ENCODE measurements at regions not wholly inside any gene's neighbourhood (a gene's known extent, or its start where the extent isn't known, plus 50 kb on each side); places are given as distances from the start of the nearest gene placed in this dataset.
A peak's percentile ranks its signal among the peaks of the same experiment; 100 is the strongest.

DNA sequence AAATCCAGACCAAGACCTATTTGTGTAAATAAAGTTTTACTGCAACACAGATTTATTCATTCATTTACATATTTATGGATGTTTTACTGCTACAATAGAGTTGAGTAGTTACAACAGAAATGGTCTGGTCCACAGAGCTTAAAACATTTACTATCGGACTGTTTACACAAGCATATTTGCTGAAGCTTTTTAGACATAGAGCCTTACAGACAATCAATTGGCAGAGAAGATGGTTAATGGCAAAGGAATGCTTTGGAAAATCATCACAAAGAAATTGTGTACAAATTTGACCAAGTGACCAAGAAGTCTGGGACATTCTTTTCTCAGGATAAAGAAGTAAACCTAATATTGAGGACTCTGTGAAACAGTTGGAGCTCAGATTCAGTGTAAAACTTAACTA, 504.3 kb downstream of the SLC16A7 start:
- H3K27me3 ChIP-seq (ENCODE audit: control insufficient read depth in 1 of 2, insufficient read depth in 2 of 2, low read length in 2 of 2) = no peaks in the 10 kb centered on the region
- no peaks in the 10 kb centered on the region for H3K4me1 ChIP-seq (ENCODE audit: control insufficient read depth in 2 of 2, insufficient read depth in 2 of 2, low read length in 1 of 2)
- peaks cover 0 to 2% of the 10 kb centered on the region in 2 donors for H3K9me3 ChIP-seq (ENCODE audit: control insufficient read depth in 2 of 2, insufficient read depth in 1 of 2, low read depth in 1 of 2, low read length in 1 of 2)
- 81% methylated on average over 1 of the region's 1 CpG for WGBS, 2 donors
- H3K4me3 ChIP-seq (ENCODE audit: low read depth in 1 of 2, low read length in 2 of 2) = no peak overlapping the region
- H3K36me3 ChIP-seq (ENCODE audit: control insufficient read depth in 2 of 2, insufficient read depth in 2 of 2, low read length in 1 of 2) = no peaks in the 10 kb centered on the region
- H3K27ac ChIP-seq (ENCODE audit: low read depth in 2 of 2, low read length in 1 of 2) = no peak overlapping the region

DNA sequence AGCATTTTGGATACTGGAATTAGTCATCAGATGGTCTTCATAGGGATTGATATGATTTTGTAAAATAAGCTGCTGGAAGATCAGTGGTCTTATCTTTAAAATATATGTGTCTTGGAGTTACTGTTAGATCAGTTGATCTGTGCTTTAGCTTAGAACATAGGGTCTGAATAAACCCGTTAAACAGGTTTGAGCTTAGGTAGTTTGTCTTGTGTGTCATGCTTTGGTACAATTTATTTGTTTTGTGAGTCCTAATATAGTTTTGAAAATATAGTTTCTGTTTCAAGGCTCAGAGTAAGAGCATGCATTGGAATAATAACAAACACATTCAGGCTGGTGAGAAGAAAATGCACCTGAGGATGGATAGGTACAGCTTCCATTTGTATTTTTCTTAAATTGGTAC, 505.0 kb downstream of the SLC16A7 start:
- no peaks in the 10 kb centered on the region for H3K36me3 ChIP-seq (ENCODE audit: control insufficient read depth in 2 of 2, insufficient read depth in 2 of 2, low read length in 1 of 2)
- no peaks in the 10 kb centered on the region for H3K27me3 ChIP-seq (ENCODE audit: control insufficient read depth in 1 of 2, insufficient read depth in 2 of 2, low read length in 2 of 2)
- H3K4me1 ChIP-seq (ENCODE audit: control insufficient read depth in 2 of 2, insufficient read depth in 2 of 2, low read length in 1 of 2) = no peaks in the 10 kb centered on the region
- WGBS, 2 donors = 38 to 66% methylated on average over 1 of the region's 1 CpG
- peaks cover 0 to 2% of the 10 kb centered on the region in 2 donors for H3K9me3 ChIP-seq (ENCODE audit: control insufficient read depth in 2 of 2, insufficient read depth in 1 of 2, low read depth in 1 of 2, low read length in 1 of 2)
- H3K27ac ChIP-seq (ENCODE audit: low read depth in 2 of 2, low read length in 1 of 2) = no peak overlapping the region
- H3K4me3 ChIP-seq (ENCODE audit: low read depth in 1 of 2, low read length in 2 of 2) = no peak overlapping the region

DNA sequence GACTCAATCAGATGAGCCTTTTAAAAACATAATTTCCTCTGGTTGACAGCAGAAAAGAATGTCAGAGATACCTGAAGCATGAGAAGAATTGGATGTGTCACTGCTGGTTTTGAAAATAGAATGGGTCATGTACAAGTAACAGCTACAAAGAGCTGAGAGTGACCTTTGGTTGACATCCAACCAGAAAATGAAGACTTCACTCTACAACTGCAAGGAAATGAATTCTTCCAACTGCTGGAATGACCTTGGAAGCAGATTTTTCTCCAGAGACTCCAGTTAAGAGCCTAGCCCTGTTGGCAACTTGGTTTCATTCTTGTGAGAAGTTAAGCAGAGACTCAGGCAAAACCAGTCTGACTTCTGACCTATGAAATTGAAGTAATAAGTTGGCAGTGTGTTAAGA, 505.9 kb downstream of the SLC16A7 start:
- peak overlapping the region in 1 of 2 donors; percentile 22 for H3K27ac ChIP-seq (ENCODE audit: low read depth in 2 of 2, low read length in 1 of 2)
- no peaks in the 10 kb centered on the region for H3K27me3 ChIP-seq (ENCODE audit: control insufficient read depth in 1 of 2, insufficient read depth in 2 of 2, low read length in 2 of 2)
- no peak overlapping the region for H3K4me3 ChIP-seq (ENCODE audit: low read depth in 1 of 2, low read length in 2 of 2)
- H3K9me3 ChIP-seq (ENCODE audit: control insufficient read depth in 2 of 2, insufficient read depth in 1 of 2, low read depth in 1 of 2, low read length in 1 of 2) = peaks cover 0 to 2% of the 10 kb centered on the region in 2 donors
- no peaks in the 10 kb centered on the region for H3K4me1 ChIP-seq (ENCODE audit: control insufficient read depth in 2 of 2, insufficient read depth in 2 of 2, low read length in 1 of 2)
- H3K36me3 ChIP-seq (ENCODE audit: control insufficient read depth in 2 of 2, insufficient read depth in 2 of 2, low read length in 1 of 2) = no peaks in the 10 kb centered on the region

GRCh38 chr12:60106214-60106613, 510.4 kb downstream of the SLC16A7 start:
- Histone ChIP-seq H3K27ac (ENCODE audit: low read depth in 2 of 2, low read length in 1 of 2) (no peak overlapping the region), H3K36me3 (ENCODE audit: control insufficient read depth in 2 of 2, insufficient read depth in 2 of 2, low read length in 1 of 2) (no peaks in the 10 kb centered on the region), H3K27me3 (ENCODE audit: control insufficient read depth in 1 of 2, insufficient read depth in 2 of 2, low read length in 2 of 2) (no peaks in the 10 kb centered on the region), H3K4me1 (ENCODE audit: control insufficient read depth in 2 of 2, insufficient read depth in 2 of 2, low read length in 1 of 2) (no peaks in the 10 kb centered on the region), H3K4me3 (ENCODE audit: low read depth in 1 of 2, low read length in 2 of 2) (no peak overlapping the region), H3K9me3 (ENCODE audit: control insufficient read depth in 2 of 2, insufficient read depth in 1 of 2, low read depth in 1 of 2, low read length in 1 of 2) (no peaks in the 10 kb centered on the region)
- WGBS, 2 donors = 28 to 33% methylated on average over 1 of the region's 1 CpG

DNA sequence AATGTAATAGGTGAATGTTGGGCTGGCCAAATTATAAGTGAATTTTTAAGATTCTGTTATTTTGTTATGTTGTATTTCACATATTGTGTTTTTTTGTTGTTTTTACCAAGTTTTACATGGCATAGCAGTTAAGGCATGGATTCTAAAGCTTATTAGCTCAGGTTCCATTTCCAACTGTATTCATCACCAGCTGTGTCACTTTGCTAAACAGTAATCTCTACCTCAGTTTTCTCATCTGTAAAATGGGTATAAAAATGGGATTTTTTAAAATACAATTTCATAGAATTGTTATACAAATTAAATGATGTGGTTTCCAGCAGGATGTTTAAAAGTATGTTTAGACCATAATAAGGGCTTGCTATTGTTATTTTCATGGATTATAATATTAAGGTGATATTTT, 512.2 kb downstream of the SLC16A7 start:
- no peak overlapping the region for H3K4me3 ChIP-seq (ENCODE audit: low read depth in 1 of 2, low read length in 2 of 2)
- no peaks in the 10 kb centered on the region for H3K4me1 ChIP-seq (ENCODE audit: control insufficient read depth in 2 of 2, insufficient read depth in 2 of 2, low read length in 1 of 2)
- H3K9me3 ChIP-seq (ENCODE audit: control insufficient read depth in 2 of 2, insufficient read depth in 1 of 2, low read depth in 1 of 2, low read length in 1 of 2) = no peaks in the 10 kb centered on the region
- no peaks in the 10 kb centered on the region for H3K36me3 ChIP-seq (ENCODE audit: control insufficient read depth in 2 of 2, insufficient read depth in 2 of 2, low read length in 1 of 2)
- H3K27ac ChIP-seq (ENCODE audit: low read depth in 2 of 2, low read length in 1 of 2) = no peak overlapping the region
- no peaks in the 10 kb centered on the region for H3K27me3 ChIP-seq (ENCODE audit: control insufficient read depth in 1 of 2, insufficient read depth in 2 of 2, low read length in 2 of 2)

GRCh38 chr12:60112063-60112462, 516.2 kb downstream of the SLC16A7 start:
- Histone ChIP-seq H3K27me3 (ENCODE audit: control insufficient read depth in 1 of 2, insufficient read depth in 2 of 2, low read length in 2 of 2) (no peaks in the 10 kb centered on the region), H3K9me3 (ENCODE audit: control insufficient read depth in 2 of 2, insufficient read depth in 1 of 2, low read depth in 1 of 2, low read length in 1 of 2) (no peaks in the 10 kb centered on the region), H3K4me1 (ENCODE audit: control insufficient read depth in 2 of 2, insufficient read depth in 2 of 2, low read length in 1 of 2) (no peaks in the 10 kb centered on the region), H3K36me3 (ENCODE audit: control insufficient read depth in 2 of 2, insufficient read depth in 2 of 2, low read length in 1 of 2) (no peaks in the 10 kb centered on the region), H3K27ac (ENCODE audit: low read depth in 2 of 2, low read length in 1 of 2) (no peak overlapping the region), H3K4me3 (ENCODE audit: low read depth in 1 of 2, low read length in 2 of 2) (no peak overlapping the region)
- 84 to 86% methylated on average over 2 of the region's 2 CpGs for WGBS, 2 donors

DNA sequence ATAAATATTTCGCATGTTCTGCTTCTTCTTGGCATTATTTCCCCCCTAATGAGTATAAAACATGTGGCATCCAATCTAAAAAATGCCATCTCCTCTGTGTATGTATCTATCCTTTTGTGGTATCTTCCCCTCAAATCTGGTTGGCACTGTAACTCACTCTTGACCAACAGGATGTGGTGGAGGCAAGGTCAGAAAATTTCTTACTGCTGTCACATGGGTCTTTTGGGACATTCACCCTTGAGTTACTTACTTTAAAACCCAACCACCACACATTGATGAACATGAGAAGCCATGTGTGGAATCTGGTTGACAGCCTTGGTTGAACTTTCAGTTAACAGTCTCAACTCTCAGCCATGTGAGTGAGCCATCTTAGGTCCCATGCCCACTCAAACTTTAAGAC, 516.9 kb downstream of the SLC16A7 start:
- Histone ChIP-seq H3K4me3 (ENCODE audit: low read depth in 1 of 2, low read length in 2 of 2) (no peak overlapping the region), H3K27me3 (ENCODE audit: control insufficient read depth in 1 of 2, insufficient read depth in 2 of 2, low read length in 2 of 2) (no peaks in the 10 kb centered on the region), H3K9me3 (ENCODE audit: control insufficient read depth in 2 of 2, insufficient read depth in 1 of 2, low read depth in 1 of 2, low read length in 1 of 2) (no peaks in the 10 kb centered on the region), H3K36me3 (ENCODE audit: control insufficient read depth in 2 of 2, insufficient read depth in 2 of 2, low read length in 1 of 2) (no peaks in the 10 kb centered on the region), H3K4me1 (ENCODE audit: control insufficient read depth in 2 of 2, insufficient read depth in 2 of 2, low read length in 1 of 2) (no peaks in the 10 kb centered on the region), H3K27ac (ENCODE audit: low read depth in 2 of 2, low read length in 1 of 2) (no peak overlapping the region)
- WGBS, 2 donors = 0 to 17% methylated on average over 1 of the region's 1 CpG

- Histone ChIP-seq H3K9me3 (ENCODE audit: control insufficient read depth in 2 of 2, insufficient read depth in 1 of 2, low read depth in 1 of 2, low read length in 1 of 2) (no peaks in the 10 kb centered on the region), H3K27me3 (ENCODE audit: control insufficient read depth in 1 of 2, insufficient read depth in 2 of 2, low read length in 2 of 2) (no peaks in the 10 kb centered on the region), H3K27ac (ENCODE audit: low read depth in 2 of 2, low read length in 1 of 2) (no peak overlapping the region), H3K36me3 (ENCODE audit: control insufficient read depth in 2 of 2, insufficient read depth in 2 of 2, low read length in 1 of 2) (no peaks in the 10 kb centered on the region), H3K4me1 (ENCODE audit: control insufficient read depth in 2 of 2, insufficient read depth in 2 of 2, low read length in 1 of 2) (no peaks in the 10 kb centered on the region), H3K4me3 (ENCODE audit: low read depth in 1 of 2, low read length in 2 of 2) (no peak overlapping the region)
- WGBS, 2 donors = 61 to 71% methylated on average over 1 of the region's 1 CpG
These were observed 518.3 kb downstream of the SLC16A7 start for GRCh38 chr12:60114169-60114568.

DNA sequence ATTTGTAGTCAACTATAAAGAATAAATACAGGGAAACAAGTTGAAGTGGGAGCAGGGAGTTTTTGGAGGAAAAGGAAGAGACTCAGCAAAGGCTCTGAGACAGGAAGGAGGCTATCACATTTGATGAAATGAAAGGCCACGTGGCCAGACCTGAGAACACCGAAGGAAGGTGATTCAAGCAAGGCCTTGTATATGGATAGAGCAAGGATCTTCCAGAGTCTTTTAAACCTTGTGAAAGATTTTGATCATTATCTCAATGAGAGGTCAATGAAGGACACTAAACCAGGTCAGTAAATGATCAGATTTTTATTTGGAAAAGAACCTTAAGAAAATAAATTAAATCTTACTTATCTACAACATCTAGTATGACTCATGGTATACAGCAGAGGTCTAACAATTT, 523.5 kb downstream of the SLC16A7 start:
- Histone ChIP-seq H3K27me3 (ENCODE audit: control insufficient read depth in 1 of 2, insufficient read depth in 2 of 2, low read length in 2 of 2) (no peaks in the 10 kb centered on the region), H3K27ac (ENCODE audit: low read depth in 2 of 2, low read length in 1 of 2) (no peak overlapping the region), H3K4me3 (ENCODE audit: low read depth in 1 of 2, low read length in 2 of 2) (no peak overlapping the region), H3K9me3 (ENCODE audit: control insufficient read depth in 2 of 2, insufficient read depth in 1 of 2, low read depth in 1 of 2, low read length in 1 of 2) (no peaks in the 10 kb centered on the region), H3K4me1 (ENCODE audit: control insufficient read depth in 2 of 2, insufficient read depth in 2 of 2, low read length in 1 of 2) (no peaks in the 10 kb centered on the region), H3K36me3 (ENCODE audit: control insufficient read depth in 2 of 2, insufficient read depth in 2 of 2, low read length in 1 of 2) (no peaks in the 10 kb centered on the region)
- 58 to 64% methylated on average over 2 of the region's 2 CpGs for WGBS, 2 donors

- Histone ChIP-seq H3K4me1 (ENCODE audit: control insufficient read depth in 2 of 2, insufficient read depth in 2 of 2, low read length in 1 of 2) (no peaks in the 10 kb centered on the region), H3K9me3 (ENCODE audit: control insufficient read depth in 2 of 2, insufficient read depth in 1 of 2, low read depth in 1 of 2, low read length in 1 of 2) (no peaks in the 10 kb centered on the region), H3K27ac (ENCODE audit: low read depth in 2 of 2, low read length in 1 of 2) (no peak overlapping the region), H3K36me3 (ENCODE audit: control insufficient read depth in 2 of 2, insufficient read depth in 2 of 2, low read length in 1 of 2) (no peaks in the 10 kb centered on the region), H3K4me3 (ENCODE audit: low read depth in 1 of 2, low read length in 2 of 2) (no peak overlapping the region), H3K27me3 (ENCODE audit: control insufficient read depth in 1 of 2, insufficient read depth in 2 of 2, low read length in 2 of 2) (no peaks in the 10 kb centered on the region)
- WGBS, 2 donors = 70 to 77% methylated on average over 5 of the region's 5 CpGs
These were observed 524.4 kb downstream of the SLC16A7 start for GRCh38 chr12:60120199-60120598.
